GM12864 (cell line): ENCODE measurements at regions not wholly inside any gene's neighbourhood (a gene's known extent, or its start where the extent isn't known, plus 50 kb on each side); places are given as distances from the start of the nearest gene placed in this dataset.

Source experiments
- DNase-seq: peaks from one replicate; pipeline ENCODE4 v3.0.0-alpha.2; 2011; ENCODE audit warnings: low read depth
- H3K4me3 ChIP-seq: 2 replicates; pipeline ENCODE4 v1.5.1; 2011; ENCODE audit warnings: mild to moderate bottlenecking, low read depth, low read length, control low read depth
- TF ChIP-seq, protein P1 (sequence below): IDR thresholded peaks from 2 replicates; pipeline ENCODE4 v1.5.1; 2011; ENCODE audit warnings: low read depth, mild to moderate bottlenecking, moderate library complexity, low read length, control low read depth, inconsistent platforms; ENCODE audit errors: missing control alignments

DNA sequence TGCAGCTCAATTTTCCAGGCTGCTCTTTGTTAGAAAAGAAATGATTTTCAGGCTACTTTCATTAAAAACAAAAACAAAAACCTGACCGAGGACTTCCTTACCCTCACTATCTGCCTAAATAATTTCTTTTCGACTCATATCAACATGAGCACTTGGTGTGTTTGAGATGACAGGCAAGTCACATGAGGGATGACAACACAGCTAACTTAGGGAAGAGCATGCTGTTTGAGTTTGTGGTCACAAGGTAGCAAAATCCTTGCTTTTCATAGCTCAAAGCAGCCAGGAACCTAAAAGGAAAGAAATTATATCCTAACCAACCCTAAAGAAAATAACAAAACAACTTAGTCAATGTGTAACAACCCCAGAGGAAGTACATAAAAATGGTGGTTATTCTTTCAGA is 459.5 kb downstream of the KIF16B start:
- no peak overlapping the region for H3K4me3 ChIP-seq
- no peak for DNase-seq
- TF ChIP-seq, protein P1, sequence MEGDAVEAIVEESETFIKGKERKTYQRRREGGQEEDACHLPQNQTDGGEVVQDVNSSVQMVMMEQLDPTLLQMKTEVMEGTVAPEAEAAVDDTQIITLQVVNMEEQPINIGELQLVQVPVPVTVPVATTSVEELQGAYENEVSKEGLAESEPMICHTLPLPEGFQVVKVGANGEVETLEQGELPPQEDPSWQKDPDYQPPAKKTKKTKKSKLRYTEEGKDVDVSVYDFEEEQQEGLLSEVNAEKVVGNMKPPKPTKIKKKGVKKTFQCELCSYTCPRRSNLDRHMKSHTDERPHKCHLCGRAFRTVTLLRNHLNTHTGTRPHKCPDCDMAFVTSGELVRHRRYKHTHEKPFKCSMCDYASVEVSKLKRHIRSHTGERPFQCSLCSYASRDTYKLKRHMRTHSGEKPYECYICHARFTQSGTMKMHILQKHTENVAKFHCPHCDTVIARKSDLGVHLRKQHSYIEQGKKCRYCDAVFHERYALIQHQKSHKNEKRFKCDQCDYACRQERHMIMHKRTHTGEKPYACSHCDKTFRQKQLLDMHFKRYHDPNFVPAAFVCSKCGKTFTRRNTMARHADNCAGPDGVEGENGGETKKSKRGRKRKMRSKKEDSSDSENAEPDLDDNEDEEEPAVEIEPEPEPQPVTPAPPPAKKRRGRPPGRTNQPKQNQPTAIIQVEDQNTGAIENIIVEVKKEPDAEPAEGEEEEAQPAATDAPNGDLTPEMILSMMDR: no peak

DNA sequence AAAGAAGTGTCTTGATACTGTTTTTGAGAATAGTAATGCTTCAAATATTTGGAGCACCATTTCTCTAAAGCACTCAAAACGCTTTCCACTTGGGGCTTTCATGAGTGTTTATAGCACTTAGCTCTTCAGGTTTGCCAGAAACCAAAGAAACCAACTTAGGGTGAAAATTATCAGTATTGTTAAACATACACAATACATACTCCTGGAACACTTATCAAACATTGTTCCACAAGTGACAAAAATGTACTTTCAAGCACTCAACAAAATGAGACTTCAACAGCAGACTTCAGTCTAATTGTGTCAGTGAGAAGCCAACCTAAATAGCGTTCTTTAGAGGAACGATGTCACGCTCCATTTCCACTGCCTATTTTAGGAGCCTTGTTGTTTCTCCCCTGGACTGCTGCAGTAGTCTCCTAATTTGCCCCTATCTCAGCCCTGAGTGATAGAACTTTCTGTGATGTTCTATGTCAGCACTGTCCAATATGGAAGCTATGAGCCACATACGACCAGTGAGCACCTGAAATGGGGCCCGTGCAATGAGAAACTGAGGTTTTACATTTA is 461.3 kb downstream of the KIF16B start:
- no peak for DNase-seq
- TF ChIP-seq, protein P1: no peak
- H3K4me3 ChIP-seq: no peak overlapping the region

DNA sequence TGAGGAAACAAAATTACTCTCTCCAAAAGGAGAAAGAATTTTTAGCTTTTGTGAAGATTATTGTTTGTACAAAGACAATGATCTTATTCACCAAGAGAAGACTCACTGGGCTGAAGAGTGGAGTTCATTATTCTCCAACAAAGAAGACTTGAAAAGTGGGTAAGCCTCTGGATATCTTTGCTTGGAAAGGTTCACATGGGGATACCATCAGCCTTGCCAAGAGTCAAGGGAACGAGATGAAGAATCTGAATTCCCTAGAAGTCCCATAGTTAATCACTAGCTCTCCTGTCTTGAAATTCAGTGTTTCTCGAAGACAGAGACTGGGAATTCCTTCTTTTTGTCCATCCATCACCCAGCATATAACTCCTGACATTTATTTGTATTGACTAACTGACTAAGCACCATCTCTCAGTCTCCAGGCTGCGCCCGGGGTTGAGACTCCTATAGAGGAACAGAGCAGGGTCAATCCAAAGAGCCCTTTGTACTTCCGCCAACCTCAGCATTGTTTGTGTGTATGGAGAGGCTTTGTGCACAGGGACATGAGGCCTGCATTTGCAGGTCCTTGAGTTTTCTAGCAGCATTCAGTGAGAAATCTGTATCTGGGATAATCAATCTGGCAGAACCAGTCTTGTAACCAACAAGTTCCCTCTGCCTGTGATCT is 461.9 kb downstream of the KIF16B start:
- TF ChIP-seq, protein P1: no peak
- H3K4me3 ChIP-seq: no peak overlapping the region
- DNase-seq: no peak

DNA sequence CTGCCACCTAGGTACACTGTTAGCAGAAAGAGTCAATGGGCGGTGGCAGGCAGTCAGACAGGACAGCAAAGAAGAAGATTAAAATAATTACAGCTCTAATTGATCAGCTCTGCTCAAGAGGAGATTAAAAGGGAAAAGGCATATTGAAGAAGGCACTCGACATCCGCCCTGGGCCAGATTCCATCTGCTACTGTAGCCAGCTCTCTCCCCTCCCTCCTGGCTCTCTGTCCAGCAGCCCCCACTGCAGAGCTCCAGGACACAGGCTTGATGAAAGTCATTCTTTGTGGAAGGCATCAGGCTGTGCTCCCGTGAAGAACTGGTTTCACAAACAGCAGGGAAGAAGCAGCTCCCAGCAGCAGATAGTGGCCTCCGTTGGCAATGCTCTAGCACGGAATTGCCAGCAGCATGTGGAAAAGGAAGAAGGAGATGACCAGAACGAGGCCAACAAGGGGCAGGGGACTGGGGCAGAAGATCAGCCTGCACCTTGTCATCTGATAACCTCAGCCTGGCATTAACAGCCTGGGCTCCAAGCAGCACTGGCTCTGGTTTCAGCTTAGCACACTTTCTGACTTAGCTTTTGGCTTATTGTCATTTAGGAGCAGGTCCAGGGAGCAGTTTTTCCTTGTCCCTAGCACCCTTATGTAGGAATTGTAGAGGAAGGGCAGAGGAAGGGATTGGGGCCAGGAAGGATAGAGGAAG is 465.9 kb downstream of the KIF16B start:
- no peak overlapping the region for H3K4me3 ChIP-seq
- TF ChIP-seq, protein P1: no peak
- DNase-seq: no peak

DNA sequence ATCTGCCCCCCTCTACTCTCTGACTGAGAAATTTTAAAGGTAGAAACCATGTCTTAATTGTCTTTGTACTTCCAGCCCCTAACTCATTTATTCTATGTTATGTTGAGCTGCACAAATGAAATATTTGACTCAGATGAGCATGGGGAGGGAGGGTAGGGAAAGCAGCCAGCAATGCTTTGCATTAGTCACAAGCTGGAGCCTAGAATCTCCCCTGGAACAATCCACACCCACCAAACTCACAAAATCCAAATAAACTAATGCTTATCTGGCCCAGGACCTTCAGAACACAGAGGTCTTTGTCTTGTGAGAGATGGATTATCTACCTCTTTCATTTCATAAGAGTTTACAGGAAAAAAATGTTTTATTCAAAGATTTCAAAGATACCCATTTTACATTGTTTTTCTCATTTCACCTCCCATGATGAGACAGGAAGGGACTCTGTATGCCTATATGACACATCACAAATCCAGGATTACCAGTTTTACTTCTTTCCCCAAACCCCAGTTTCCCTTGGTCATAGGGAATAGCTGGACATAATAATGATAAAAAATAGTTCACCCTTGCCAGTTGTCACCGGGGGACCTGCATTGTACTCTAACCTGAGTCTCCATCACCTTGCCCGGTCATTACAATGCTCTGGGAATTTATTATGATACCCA is 466.9 kb downstream of the KIF16B start:
- DNase-seq: no peak
- no peak overlapping the region for H3K4me3 ChIP-seq
- TF ChIP-seq, protein P1: no peak

DNA sequence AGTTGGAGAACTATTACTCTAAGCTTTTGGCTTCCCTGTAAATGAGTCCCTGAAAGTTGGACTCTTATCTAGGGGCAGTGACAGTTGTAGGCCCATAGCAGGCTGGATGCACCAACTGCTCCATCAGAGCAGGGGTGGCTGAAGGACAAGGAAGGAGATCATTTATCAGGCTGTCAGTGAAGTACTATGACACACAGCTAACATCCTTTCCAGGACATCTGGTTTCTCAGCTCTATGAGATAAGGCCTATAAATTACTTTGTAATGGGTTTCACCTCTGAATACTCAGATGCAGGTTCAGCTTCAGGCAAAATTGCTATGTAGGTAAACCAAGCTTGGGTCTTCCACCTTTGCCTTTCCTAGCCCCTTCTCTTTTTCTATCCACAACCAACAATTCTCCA is 468.5 kb downstream of the KIF16B start:
- TF ChIP-seq, protein P1: no peak
- DNase-seq: no peak
- H3K4me3 ChIP-seq: no peak overlapping the region
